ENCODE measurements at regions not wholly inside any gene's neighbourhood (a gene's known extent, or its start where the extent isn't known, plus 50 kb on each side); places are given as distances from the start of the nearest gene placed in this dataset.

GRCh38 chr6:169880516-169880915 lies 129.1 kb downstream of the ERMARD start:
- DNase-seq (ENCODE audit: low spot score) = no peak
- peaks cover 0 to 14% (median 0%) of the 10 kb centered on the region in 3 experiments for H3K27me3 ChIP-seq (ENCODE audit: control insufficient read depth in 3 of 3, insufficient read depth in 3 of 3, low read depth in 1 of 3, low read length in 3 of 3)
- H2AFZ ChIP-seq (ENCODE audit: low read length) = no peak overlapping the region

GRCh38 chr6:169869301-169869700 lies 117.9 kb downstream of the ERMARD start:
- H3K18ac ChIP-seq (ENCODE audit: low read length) = no peak overlapping the region
- no peak overlapping the region for H3K27ac ChIP-seq (replicated peaks; ENCODE audit: low read length)
- H3K4me2 ChIP-seq (ENCODE audit: insufficient read depth, low read length, poor library complexity, severe bottlenecking) = no peak overlapping the region
- H2BK12ac ChIP-seq (ENCODE audit: low read length) = no peak overlapping the region
- no peak overlapping the region for H2BK15ac ChIP-seq (ENCODE audit: low read length)
- no peak overlapping the region for H2BK120ac ChIP-seq (ENCODE audit: low read depth, low read length)
- H2BK5ac ChIP-seq (ENCODE audit: low read length) = no peak overlapping the region
- no CpG with 5 or more reads among the region's 11 CpGs for WGBS, 2 donors (ENCODE audit: extremely low coverage in 2 of 2, insufficient read length in 2 of 2, insufficient replicate concordance in 1 of 2)
- peaks cover 0 to 2% (median 0%) of the 10 kb centered on the region in 3 experiments for H3K27me3 ChIP-seq (ENCODE audit: control insufficient read depth in 3 of 3, insufficient read depth in 3 of 3, low read depth in 1 of 3, low read length in 3 of 3)
- no peak overlapping the region for H2AFZ ChIP-seq (ENCODE audit: low read length)
- H3K4me1 ChIP-seq (ENCODE audit: control insufficient read depth in 2 of 2, insufficient read depth in 1 of 2, low read depth in 1 of 2, low read length in 2 of 2) = no peaks in the 10 kb centered on the region
- peaks cover 0 to 4% of the 10 kb centered on the region in 2 donors for H3K9me3 ChIP-seq (replicated peaks in 1 of 2; ENCODE audit: control insufficient read depth in 2 of 2, insufficient read depth in 1 of 2, low read depth in 1 of 2, low read length in 2 of 2)
- H4K8ac ChIP-seq (ENCODE audit: low read depth, low read length) = no peak overlapping the region
- H3K9ac ChIP-seq (ENCODE audit: low read depth, low read length, poor library complexity) = no peak overlapping the region
- H2AK5ac ChIP-seq (ENCODE audit: low read depth, low read length) = no peak overlapping the region
- no peak overlapping the region for H3K4me3 ChIP-seq (ENCODE audit: low read length in 2 of 2)
- no peak overlapping the region for H3K14ac ChIP-seq (ENCODE audit: low read length)
- no peak overlapping the region for H4K91ac ChIP-seq (ENCODE audit: low read depth, low read length, poor library complexity)
- H3K4ac ChIP-seq (ENCODE audit: low read length) = no peak overlapping the region
- no peaks in the 10 kb centered on the region for H3K79me1 ChIP-seq (ENCODE audit: low read depth, low read length)
- H3K36me3 ChIP-seq (replicated peaks in 1 of 2; ENCODE audit: control insufficient read depth in 2 of 2, insufficient read depth in 2 of 2, low read length in 2 of 2) = no peaks in the 10 kb centered on the region
- H3K23ac ChIP-seq (ENCODE audit: low read depth, low read length, poor library complexity) = no peak overlapping the region
- no peak for DNase-seq (ENCODE audit: low spot score)

More at GRCh38 chr6:169880516-169880915, 129.1 kb downstream of the ERMARD start:
- no peak overlapping the region for H2BK15ac ChIP-seq (ENCODE audit: low read length)
- no peak overlapping the region for H3K27ac ChIP-seq (replicated peaks; ENCODE audit: low read length)
- peaks cover 0 to 1% of the 10 kb centered on the region in 2 donors for H3K4me1 ChIP-seq (ENCODE audit: control insufficient read depth in 2 of 2, insufficient read depth in 1 of 2, low read depth in 1 of 2, low read length in 2 of 2)
- WGBS, 2 donors (ENCODE audit: extremely low coverage in 2 of 2, insufficient read length in 2 of 2, insufficient replicate concordance in 1 of 2) = no CpG with 5 or more reads among the region's 6 CpGs
- no peak overlapping the region for H2BK120ac ChIP-seq (ENCODE audit: low read depth, low read length)
- no peak overlapping the region for H3K4me2 ChIP-seq (ENCODE audit: insufficient read depth, low read length, poor library complexity, severe bottlenecking)
- no peak overlapping the region for H3K4ac ChIP-seq (ENCODE audit: low read length)
- H3K9ac ChIP-seq (ENCODE audit: low read depth, low read length, poor library complexity) = no peak overlapping the region
- H4K8ac ChIP-seq (ENCODE audit: low read depth, low read length) = no peak overlapping the region
- no peak overlapping the region for H2BK12ac ChIP-seq (ENCODE audit: low read length)
- H3K79me1 ChIP-seq (ENCODE audit: low read depth, low read length) = no peaks in the 10 kb centered on the region
- H3K14ac ChIP-seq (ENCODE audit: low read length) = no peak overlapping the region
- H3K18ac ChIP-seq (ENCODE audit: low read length) = no peak overlapping the region
- H3K23ac ChIP-seq (ENCODE audit: low read depth, low read length, poor library complexity) = no peak overlapping the region
- no peak overlapping the region for H2AK5ac ChIP-seq (ENCODE audit: low read depth, low read length)
- H3K4me3 ChIP-seq (ENCODE audit: low read length in 2 of 2) = no peak overlapping the region
- no peaks in the 10 kb centered on the region for H3K36me3 ChIP-seq (replicated peaks in 1 of 2; ENCODE audit: control insufficient read depth in 2 of 2, insufficient read depth in 2 of 2, low read length in 2 of 2)
- no peak overlapping the region for H4K91ac ChIP-seq (ENCODE audit: low read depth, low read length, poor library complexity)
- H3K9me3 ChIP-seq (replicated peaks in 1 of 2; ENCODE audit: control insufficient read depth in 2 of 2, insufficient read depth in 1 of 2, low read depth in 1 of 2, low read length in 2 of 2) = no peaks in the 10 kb centered on the region
- no peak overlapping the region for H2BK5ac ChIP-seq (ENCODE audit: low read length)

- H3K4ac ChIP-seq (ENCODE audit: low read length) = no peak overlapping the region
- H3K4me3 ChIP-seq (ENCODE audit: low read length in 2 of 2) = no peak overlapping the region
- no peak overlapping the region for H2AFZ ChIP-seq (ENCODE audit: low read length)
- no peaks in the 10 kb centered on the region for H3K4me1 ChIP-seq (ENCODE audit: control insufficient read depth in 2 of 2, insufficient read depth in 1 of 2, low read depth in 1 of 2, low read length in 2 of 2)
- no peak overlapping the region for H4K91ac ChIP-seq (ENCODE audit: low read depth, low read length, poor library complexity)
- peak overlapping the region; percentile 84 for H3K18ac ChIP-seq (ENCODE audit: low read length)
- H3K9ac ChIP-seq (ENCODE audit: low read depth, low read length, poor library complexity) = no peak overlapping the region
- H3K79me1 ChIP-seq (ENCODE audit: low read depth, low read length) = no peaks in the 10 kb centered on the region
- H2BK12ac ChIP-seq (ENCODE audit: low read length) = peak overlapping the region; percentile 42
- no peak overlapping the region for H3K27ac ChIP-seq (replicated peaks; ENCODE audit: low read length)
- DNase-seq (ENCODE audit: low spot score) = no peak
- no CpG with 5 or more reads among the region's 19 CpGs for WGBS, 2 donors (ENCODE audit: extremely low coverage in 2 of 2, insufficient read length in 2 of 2, insufficient replicate concordance in 1 of 2)
- no peak overlapping the region for H3K4me2 ChIP-seq (ENCODE audit: insufficient read depth, low read length, poor library complexity, severe bottlenecking)
- H2BK15ac ChIP-seq (ENCODE audit: low read length) = no peak overlapping the region
- no peak overlapping the region for H2BK120ac ChIP-seq (ENCODE audit: low read depth, low read length)
- no peak overlapping the region for H2BK5ac ChIP-seq (ENCODE audit: low read length)
- peaks cover 0 to 4% (median 0%) of the 10 kb centered on the region in 3 experiments for H3K27me3 ChIP-seq (ENCODE audit: control insufficient read depth in 3 of 3, insufficient read depth in 3 of 3, low read depth in 1 of 3, low read length in 3 of 3)
- H2AK5ac ChIP-seq (ENCODE audit: low read depth, low read length) = no peak overlapping the region
- H3K14ac ChIP-seq (ENCODE audit: low read length) = no peak overlapping the region
- no peaks in the 10 kb centered on the region for H3K36me3 ChIP-seq (replicated peaks in 1 of 2; ENCODE audit: control insufficient read depth in 2 of 2, insufficient read depth in 2 of 2, low read length in 2 of 2)
- no peak overlapping the region for H4K8ac ChIP-seq (ENCODE audit: low read depth, low read length)
- H3K9me3 ChIP-seq (replicated peaks in 1 of 2; ENCODE audit: control insufficient read depth in 2 of 2, insufficient read depth in 1 of 2, low read depth in 1 of 2, low read length in 2 of 2) = peaks cover 0 to 4% of the 10 kb centered on the region in 2 donors
- H3K23ac ChIP-seq (ENCODE audit: low read depth, low read length, poor library complexity) = no peak overlapping the region
Observed at GRCh38 chr6:169868458-169868857, 117.0 kb downstream of the ERMARD start.

- Histone ChIP-seq H3K4ac (ENCODE audit: low read length) (no peak overlapping the region), H2AFZ (ENCODE audit: low read length) (no peak overlapping the region), H3K79me1 (ENCODE audit: low read depth, low read length) (no peaks in the 10 kb centered on the region), H3K27me3 (ENCODE audit: control insufficient read depth in 3 of 3, insufficient read depth in 3 of 3, low read depth in 1 of 3, low read length in 3 of 3) (peaks cover 0 to 4% (median 0%) of the 10 kb centered on the region in 3 experiments), H3K9ac (ENCODE audit: low read depth, low read length, poor library complexity) (no peak overlapping the region), H4K91ac (ENCODE audit: low read depth, low read length, poor library complexity) (no peak overlapping the region), H3K9me3 (replicated peaks in 1 of 2; ENCODE audit: control insufficient read depth in 2 of 2, insufficient read depth in 1 of 2, low read depth in 1 of 2, low read length in 2 of 2) (peaks cover 0 to 4% of the 10 kb centered on the region in 2 donors), H2BK5ac (ENCODE audit: low read length) (no peak overlapping the region), H3K18ac (ENCODE audit: low read length) (no peak overlapping the region), H3K23ac (ENCODE audit: low read depth, low read length, poor library complexity) (peak overlapping the region; percentile 9), H3K4me2 (ENCODE audit: insufficient read depth, low read length, poor library complexity, severe bottlenecking) (no peak overlapping the region), H2BK120ac (ENCODE audit: low read depth, low read length) (no peak overlapping the region), H3K36me3 (replicated peaks in 1 of 2; ENCODE audit: control insufficient read depth in 2 of 2, insufficient read depth in 2 of 2, low read length in 2 of 2) (no peaks in the 10 kb centered on the region), H3K14ac (ENCODE audit: low read length) (no peak overlapping the region), H4K8ac (ENCODE audit: low read depth, low read length) (peak overlapping the region; percentile 45), H2BK12ac (ENCODE audit: low read length) (no peak overlapping the region), H3K27ac (replicated peaks; ENCODE audit: low read length) (no peak overlapping the region), H3K4me1 (ENCODE audit: control insufficient read depth in 2 of 2, insufficient read depth in 1 of 2, low read depth in 1 of 2, low read length in 2 of 2) (no peaks in the 10 kb centered on the region), H3K4me3 (ENCODE audit: low read length in 2 of 2) (no peak overlapping the region), H2AK5ac (ENCODE audit: low read depth, low read length) (peak overlapping the region; percentile 61), H2BK15ac (ENCODE audit: low read length) (peak overlapping the region; percentile 88)
- no peak for DNase-seq (ENCODE audit: low spot score)
- no CpG with 5 or more reads among the region's 12 CpGs for WGBS, 2 donors (ENCODE audit: extremely low coverage in 2 of 2, insufficient read length in 2 of 2, insufficient replicate concordance in 1 of 2)
Observed at GRCh38 chr6:169867751-169868191, 116.3 kb downstream of the ERMARD start.
